ENCODE measurements at regions not wholly inside any gene's neighbourhood (a gene's known extent, or its start where the extent isn't known, plus 50 kb on each side); places are given as distances from the start of the nearest gene placed in this dataset.

DNA sequence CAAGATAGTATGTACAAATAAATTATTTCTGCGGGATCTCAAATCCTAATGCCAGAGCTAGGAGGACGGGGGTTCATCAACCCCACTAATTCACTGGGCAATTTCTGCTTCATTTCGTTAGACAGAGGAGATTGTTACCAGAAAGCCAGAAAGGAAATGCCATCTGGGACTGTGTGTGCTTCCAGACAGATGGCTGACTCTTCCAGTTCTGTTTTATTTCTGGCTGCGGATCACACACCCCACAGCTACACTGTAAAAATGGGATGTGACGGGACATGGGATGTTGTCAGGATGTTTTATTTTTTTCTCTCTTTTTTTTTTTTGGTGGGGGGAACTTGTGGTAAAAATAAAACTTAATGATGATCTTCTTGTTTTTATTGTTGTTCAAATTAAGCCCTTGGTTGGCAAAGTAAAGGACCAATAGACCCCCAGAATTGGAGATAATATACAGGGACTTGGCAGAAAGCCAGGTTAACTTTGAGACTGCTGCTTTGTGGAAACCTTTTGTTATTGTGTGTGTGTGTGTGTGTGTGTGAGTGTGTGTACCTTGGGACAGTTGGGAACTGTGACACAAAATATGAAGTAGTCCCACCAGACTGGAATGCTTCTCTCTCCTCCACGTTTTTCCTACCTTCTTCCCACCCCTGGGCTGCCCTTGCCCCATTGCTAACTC, 114.5 kb downstream of the NUF2 start:
- Histone ChIP-seq H3K27ac (replicated peaks) (no peak overlapping the region), H3K27me3 (ENCODE audit: insufficient read depth, poor library complexity, severe bottlenecking) (peaks cover 3% of the 10 kb centered on the region), H3K4me3 (replicated peaks; ENCODE audit: insufficient read depth, low read length) (no peak overlapping the region)
- TF ChIP-seq, protein P1, sequence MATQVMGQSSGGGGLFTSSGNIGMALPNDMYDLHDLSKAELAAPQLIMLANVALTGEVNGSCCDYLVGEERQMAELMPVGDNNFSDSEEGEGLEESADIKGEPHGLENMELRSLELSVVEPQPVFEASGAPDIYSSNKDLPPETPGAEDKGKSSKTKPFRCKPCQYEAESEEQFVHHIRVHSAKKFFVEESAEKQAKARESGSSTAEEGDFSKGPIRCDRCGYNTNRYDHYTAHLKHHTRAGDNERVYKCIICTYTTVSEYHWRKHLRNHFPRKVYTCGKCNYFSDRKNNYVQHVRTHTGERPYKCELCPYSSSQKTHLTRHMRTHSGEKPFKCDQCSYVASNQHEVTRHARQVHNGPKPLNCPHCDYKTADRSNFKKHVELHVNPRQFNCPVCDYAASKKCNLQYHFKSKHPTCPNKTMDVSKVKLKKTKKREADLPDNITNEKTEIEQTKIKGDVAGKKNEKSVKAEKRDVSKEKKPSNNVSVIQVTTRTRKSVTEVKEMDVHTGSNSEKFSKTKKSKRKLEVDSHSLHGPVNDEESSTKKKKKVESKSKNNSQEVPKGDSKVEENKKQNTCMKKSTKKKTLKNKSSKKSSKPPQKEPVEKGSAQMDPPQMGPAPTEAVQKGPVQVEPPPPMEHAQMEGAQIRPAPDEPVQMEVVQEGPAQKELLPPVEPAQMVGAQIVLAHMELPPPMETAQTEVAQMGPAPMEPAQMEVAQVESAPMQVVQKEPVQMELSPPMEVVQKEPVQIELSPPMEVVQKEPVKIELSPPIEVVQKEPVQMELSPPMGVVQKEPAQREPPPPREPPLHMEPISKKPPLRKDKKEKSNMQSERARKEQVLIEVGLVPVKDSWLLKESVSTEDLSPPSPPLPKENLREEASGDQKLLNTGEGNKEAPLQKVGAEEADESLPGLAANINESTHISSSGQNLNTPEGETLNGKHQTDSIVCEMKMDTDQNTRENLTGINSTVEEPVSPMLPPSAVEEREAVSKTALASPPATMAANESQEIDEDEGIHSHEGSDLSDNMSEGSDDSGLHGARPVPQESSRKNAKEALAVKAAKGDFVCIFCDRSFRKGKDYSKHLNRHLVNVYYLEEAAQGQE (IDR thresholded peaks at IDR 0.05; ENCODE audit: insufficient replicate concordance, low read depth), result no peak
- TF ChIP-seq GABPA (IDR thresholded peaks at IDR 0.05; ENCODE audit: low read depth) (no peak), POLR2AphosphoS5 (IDR thresholded peaks at IDR 0.05; ENCODE audit: low read depth) (no peak), SPI1 (IDR thresholded peaks at IDR 0.05; ENCODE audit: borderline replicate concordance, low read depth) (no peak)
- TF ChIP-seq, protein P2, sequence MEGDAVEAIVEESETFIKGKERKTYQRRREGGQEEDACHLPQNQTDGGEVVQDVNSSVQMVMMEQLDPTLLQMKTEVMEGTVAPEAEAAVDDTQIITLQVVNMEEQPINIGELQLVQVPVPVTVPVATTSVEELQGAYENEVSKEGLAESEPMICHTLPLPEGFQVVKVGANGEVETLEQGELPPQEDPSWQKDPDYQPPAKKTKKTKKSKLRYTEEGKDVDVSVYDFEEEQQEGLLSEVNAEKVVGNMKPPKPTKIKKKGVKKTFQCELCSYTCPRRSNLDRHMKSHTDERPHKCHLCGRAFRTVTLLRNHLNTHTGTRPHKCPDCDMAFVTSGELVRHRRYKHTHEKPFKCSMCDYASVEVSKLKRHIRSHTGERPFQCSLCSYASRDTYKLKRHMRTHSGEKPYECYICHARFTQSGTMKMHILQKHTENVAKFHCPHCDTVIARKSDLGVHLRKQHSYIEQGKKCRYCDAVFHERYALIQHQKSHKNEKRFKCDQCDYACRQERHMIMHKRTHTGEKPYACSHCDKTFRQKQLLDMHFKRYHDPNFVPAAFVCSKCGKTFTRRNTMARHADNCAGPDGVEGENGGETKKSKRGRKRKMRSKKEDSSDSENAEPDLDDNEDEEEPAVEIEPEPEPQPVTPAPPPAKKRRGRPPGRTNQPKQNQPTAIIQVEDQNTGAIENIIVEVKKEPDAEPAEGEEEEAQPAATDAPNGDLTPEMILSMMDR (IDR thresholded peaks at IDR 0.05; ENCODE audit: insufficient read depth, low read length), result no peak
- DNase-seq (ENCODE audit: low read depth in 1 of 2, low spot score in 1 of 2), result no peak

DNA sequence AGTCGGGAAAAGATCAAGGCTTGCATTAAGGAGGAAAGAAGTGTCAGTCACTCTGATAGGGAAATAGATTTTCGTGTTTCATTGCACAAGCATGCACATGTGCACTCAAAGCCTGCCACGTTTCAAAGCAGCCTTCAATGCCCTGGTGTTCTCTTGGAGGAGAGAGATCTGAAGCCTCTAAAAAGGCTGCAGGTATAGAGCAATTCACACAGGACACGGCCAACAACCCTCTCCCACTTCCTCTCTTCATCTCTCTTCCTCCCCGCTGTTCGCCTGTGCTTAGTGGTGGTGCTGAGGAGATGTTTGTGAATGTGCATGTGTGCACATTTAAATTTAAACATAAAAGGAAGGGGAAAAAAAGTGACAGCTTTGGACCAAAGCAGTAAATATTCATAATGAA, 117.7 kb downstream of the NUF2 start:
- Histone ChIP-seq H3K4me3 (replicated peaks; ENCODE audit: insufficient read depth, low read length) (no peak overlapping the region), H3K27me3 (ENCODE audit: insufficient read depth, poor library complexity, severe bottlenecking) (peaks cover 3% of the 10 kb centered on the region), H3K27ac (replicated peaks) (no peak overlapping the region)
- no peak for DNase-seq (ENCODE audit: low read depth in 1 of 2, low spot score in 1 of 2)
- peak; percentile 35; the same call in 1 of the 2 replicates for TF ChIP-seq SPI1 (IDR thresholded peaks at IDR 0.05; ENCODE audit: borderline replicate concordance, low read depth)
- TF ChIP-seq, protein P2 (IDR thresholded peaks at IDR 0.05; ENCODE audit: insufficient read depth, low read length), result no peak
- TF ChIP-seq, protein P1 (IDR thresholded peaks at IDR 0.05; ENCODE audit: insufficient replicate concordance, low read depth), result no peak
- TF ChIP-seq POLR2AphosphoS5 (IDR thresholded peaks at IDR 0.05; ENCODE audit: low read depth), result no peak
- no peak for TF ChIP-seq GABPA (IDR thresholded peaks at IDR 0.05; ENCODE audit: low read depth)

DNA sequence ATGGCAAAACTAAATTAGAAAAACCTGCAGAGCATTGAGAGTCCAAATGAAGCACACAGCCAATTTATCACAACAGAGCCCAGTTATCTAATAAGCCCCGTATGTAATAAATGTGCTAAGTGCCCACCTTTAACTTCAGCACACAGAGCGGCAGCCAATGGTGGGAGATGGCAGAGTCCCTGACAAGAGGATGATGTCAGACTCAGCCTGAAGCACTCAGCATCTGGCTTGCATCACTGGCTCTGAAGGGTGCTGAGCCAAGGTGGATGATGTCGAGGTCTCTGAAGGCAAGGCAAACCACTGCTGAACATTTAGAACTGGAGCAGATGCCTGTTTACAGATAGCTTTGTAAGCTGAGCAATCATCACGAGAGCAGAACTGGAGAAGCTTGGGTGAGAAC, 118.3 kb downstream of the NUF2 start:
- Histone ChIP-seq H3K4me3 (replicated peaks; ENCODE audit: insufficient read depth, low read length) (no peak overlapping the region), H3K27ac (replicated peaks) (no peak overlapping the region), H3K27me3 (ENCODE audit: insufficient read depth, poor library complexity, severe bottlenecking) (peaks cover 3% of the 10 kb centered on the region)
- no peak for DNase-seq (ENCODE audit: low read depth in 1 of 2, low spot score in 1 of 2)
- TF ChIP-seq, protein P2 (IDR thresholded peaks at IDR 0.05; ENCODE audit: insufficient read depth, low read length), result no peak
- TF ChIP-seq, protein P1 (IDR thresholded peaks at IDR 0.05; ENCODE audit: insufficient replicate concordance, low read depth), result no peak
- TF ChIP-seq GABPA (IDR thresholded peaks at IDR 0.05; ENCODE audit: low read depth) (no peak), SPI1 (IDR thresholded peaks at IDR 0.05; ENCODE audit: borderline replicate concordance, low read depth) (no peak), POLR2AphosphoS5 (IDR thresholded peaks at IDR 0.05; ENCODE audit: low read depth) (no peak)

Data from HL-60 (cell line).